NCI-H524 treated with DMSO at 0.1 percent for 48 hours (cell line): ENCODE measurements at regions not wholly inside any gene's neighbourhood (a gene's known extent, or its start where the extent isn't known, plus 50 kb on each side); places are given as distances from the start of the nearest gene placed in this dataset.
"Not testable (repeated sequence)": the region's sequence is repeated elsewhere in the genome, so short reads cannot be mapped to it uniquely, and the experiment has no call there.

Source experiments
- DNase-seq: peaks from one replicate; lab custom pipeline; 2025; lab: John Stamatoyannopoulos, UW

DNA sequence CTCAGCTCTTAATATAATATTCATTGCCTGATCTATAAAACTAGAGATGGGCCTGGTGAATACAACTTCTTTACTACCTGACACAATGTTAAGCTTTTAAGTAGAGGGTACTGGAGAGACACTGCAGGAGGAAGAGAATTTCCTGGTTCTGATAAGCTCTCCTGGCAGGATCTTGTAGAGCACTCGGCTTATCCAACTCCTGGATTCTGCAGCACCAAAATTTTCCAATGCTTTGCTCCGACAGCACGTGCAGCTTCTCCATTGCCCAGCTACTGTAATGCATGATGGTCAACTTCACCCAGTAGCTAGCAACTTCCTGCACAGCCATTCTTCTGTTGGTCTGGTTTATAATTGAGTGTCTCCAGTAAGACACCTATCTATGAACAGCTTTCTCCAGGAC, 686.2 kb upstream of the BOD1L1 start:
- DNase-seq: no peak

- DNase-seq: no peak
Measured at GRCh38 chr4:14315129-14315528, 687.2 kb upstream of the CPEB2 start.

GRCh38 chr4:14317351-14317750, 684.9 kb upstream of the CPEB2 start:
- no peak for DNase-seq

GRCh38 chr4:14318671-14319070, 683.6 kb upstream of the CPEB2 start:
- DNase-seq: no peak

DNA sequence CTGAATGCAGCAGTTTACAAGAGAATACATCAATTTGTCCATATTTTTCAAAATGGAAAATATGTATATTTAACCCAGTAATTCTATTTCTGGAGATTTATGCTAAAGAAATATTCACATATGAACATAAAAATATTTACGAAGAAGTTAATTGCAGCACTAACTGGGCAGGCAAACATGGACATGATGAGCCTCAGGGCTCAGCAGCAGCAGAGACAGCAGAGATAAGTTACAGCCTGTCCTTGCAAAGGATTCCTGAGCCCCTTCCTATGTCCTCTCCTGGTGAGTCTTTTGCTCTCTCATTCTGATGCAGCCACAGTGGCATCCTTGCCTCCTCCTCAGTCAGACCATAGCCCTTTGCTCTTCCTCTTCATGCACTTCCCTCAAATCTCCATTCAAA, 680.6 kb upstream of the CPEB2 start:
- DNase-seq: no peak

- DNase-seq: no peak
Measured at GRCh38 chr4:14323191-14323590, 679.1 kb upstream of the CPEB2 start.

GRCh38 chr4:14329228-14329627, 673.1 kb upstream of the CPEB2 start:
- DNase-seq: no peak

- DNase-seq: no peak
Measured at GRCh38 chr4:14333616-14334015, 668.7 kb upstream of the CPEB2 start.

DNA sequence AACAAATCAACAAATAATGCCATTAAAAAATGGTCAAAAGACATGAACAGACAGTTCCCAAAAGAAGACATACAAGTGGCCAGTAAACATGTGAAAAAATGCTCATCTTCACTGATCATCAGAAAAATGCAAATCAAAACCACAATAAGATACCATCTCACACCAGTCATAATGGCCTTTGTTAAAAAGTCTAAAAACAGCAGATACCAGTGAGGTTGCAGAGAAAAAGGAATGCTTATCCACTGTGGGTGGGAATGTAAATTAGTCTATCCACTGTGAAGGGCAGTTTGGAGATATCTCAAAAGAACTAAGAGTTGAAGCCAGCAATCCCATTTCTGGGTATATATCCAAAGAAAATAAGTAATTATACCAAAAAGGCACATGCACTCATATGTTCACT, 668.1 kb upstream of the CPEB2 start:
- DNase-seq: no peak

GRCh38 chr4:14335872-14336271, 666.4 kb upstream of the CPEB2 start:
- DNase-seq: no peak

GRCh38 chr4:14336656-14337055, 665.6 kb upstream of the CPEB2 start:
- no peak for DNase-seq

DNA sequence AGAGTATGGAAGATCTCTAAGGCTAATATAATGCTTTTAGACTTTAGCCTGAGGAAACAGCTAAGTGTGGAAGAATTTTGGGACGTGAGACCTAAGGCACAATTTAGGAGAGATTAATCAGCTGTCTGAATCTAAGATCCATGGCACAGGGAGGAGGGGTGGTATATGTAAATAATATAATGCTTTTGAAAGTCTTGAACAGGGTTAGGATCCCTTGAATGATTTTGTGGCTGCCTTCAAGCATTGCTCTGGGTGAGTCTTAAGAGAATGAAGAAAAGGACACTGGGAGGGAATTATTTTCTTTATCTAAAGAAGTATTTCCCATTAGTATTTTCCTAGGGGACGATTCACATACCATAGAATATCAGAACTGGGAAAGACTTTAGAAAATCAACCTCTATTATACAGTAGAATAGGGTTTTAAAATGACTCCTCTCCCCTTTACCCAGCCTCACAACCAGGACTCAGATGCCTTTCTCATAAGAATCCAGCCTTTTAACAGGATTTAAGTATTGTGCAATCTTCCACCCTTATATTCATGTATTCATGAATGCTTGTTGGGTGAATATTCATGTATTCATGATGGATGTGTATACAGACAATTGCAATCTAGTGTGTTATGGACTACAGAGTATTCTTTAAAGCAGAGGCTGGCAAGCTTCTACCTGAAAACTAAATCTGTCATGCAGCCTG, 664.2 kb upstream of the CPEB2 start:
- no peak for DNase-seq

GRCh38 chr4:14338585-14339265, 663.6 kb upstream of the CPEB2 start:
- no peak for DNase-seq

DNA sequence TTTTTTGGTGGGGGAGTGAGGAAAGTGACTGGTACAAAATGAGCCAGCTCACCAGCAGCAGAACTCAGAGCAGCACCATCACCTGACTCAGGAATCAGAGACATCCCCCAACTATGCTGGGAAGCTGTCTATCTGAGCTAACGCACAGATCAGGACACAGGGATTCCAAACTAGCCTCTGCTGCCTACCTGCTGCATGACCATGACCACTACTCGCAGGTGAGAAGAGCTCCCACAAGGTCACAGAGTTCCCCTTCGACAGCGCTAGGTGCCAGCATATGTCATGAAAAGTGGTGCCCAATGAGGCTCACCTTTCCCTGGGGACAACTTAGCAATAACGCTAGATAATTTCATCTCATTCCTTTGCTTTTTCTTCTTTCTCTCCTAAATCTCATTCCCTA, 662.6 kb upstream of the CPEB2 start:
- no peak for DNase-seq

- DNase-seq: no peak
Measured at GRCh38 chr4:14340321-14340720, 662.0 kb upstream of the CPEB2 start.

GRCh38 chr4:14343961-14344360, 658.3 kb upstream of the CPEB2 start:
- DNase-seq: no peak

DNA sequence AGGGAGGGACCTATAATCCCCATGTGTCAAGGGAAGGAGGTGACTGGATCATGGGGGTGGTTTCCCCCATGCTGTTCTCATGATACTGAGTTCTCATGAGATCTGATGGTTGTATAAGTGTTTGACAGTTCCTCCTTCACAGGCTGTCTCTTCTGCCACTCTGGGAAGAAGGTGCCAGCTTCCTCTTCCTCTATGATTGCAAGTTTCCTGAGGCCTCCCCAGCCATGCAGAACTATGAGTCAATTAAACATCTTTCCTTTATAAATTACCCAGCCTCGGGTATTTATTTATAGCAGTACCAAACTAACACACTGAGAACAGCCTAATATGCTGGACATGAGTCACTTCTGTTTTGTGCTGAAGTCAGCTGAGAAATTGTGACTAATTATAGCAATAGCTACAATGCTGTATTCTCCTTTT, 656.9 kb upstream of the CPEB2 start:
- DNase-seq: no peak

DNA sequence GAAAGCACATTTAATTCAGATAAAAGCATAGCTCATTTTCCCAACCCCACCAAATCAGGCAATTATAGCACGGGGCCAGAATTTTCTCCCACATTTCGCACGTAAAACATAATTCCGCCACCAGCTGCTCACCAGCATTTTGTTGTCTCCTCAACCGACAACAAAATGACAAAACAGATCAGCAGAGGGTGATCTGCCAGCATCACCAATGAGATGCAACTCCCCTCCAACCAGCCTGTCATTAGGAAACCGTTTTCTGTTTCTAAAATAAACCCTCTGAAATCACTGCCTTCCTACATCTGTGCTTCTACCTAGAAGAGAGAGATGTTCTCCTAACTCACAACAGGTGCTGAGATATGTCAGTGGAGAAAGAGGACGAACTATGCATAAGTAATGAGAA, 654.8 kb upstream of the CPEB2 start:
- DNase-seq: no peak

GRCh38 chr4:14348506-14348905, 653.8 kb upstream of the CPEB2 start:
- DNase-seq: no peak

DNA sequence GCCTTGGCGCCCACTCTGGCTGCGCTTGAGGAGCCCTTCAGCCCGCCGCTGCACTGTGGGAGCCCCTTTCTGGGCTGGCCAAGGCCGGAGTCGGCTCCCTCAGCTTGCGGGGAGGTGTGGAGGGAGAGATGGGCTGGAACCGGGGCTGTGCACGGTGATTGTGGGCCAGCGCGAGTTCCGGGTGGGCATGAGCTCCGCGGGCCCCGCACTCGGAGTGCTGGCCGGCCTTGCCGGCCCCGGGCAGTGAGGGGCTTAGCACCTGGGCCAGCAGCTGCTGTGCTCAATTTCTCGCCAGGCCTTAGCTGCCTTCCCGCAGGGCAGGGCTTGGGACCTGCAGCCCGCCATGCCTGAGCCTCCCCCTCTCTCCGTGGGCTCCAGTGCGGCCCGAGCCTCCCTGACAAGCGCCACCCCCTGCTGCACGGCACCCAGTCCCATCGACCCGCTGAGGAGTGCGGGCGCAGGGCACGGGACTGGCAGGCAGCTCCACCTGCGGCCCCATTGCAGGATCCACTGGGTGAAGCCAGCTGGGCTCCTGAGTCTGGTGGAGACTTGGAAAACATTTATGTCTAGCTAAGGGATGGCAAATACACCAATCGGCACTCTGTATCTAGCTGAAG, 643.6 kb upstream of the CPEB2 start:
- DNase-seq: not testable (repeated sequence)

DNA sequence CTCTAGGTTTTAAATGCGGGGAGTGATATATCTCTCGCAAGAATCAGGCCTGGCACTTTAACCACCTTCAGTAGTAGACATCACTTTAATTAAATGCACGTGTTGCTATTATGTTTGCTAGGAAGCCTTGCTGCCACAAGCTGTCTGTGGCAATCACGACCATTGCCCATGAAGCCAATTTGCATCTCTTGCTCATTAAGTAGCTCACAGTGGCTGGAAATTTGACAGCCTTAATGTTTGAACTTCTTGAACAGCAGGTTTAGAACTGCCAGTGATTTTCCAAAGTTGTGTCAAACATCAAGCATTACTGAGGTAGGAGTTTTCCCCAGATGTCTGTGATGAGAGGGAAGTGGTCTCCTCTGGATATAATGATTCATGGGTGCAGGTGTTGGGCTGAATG, 642.3 kb upstream of the CPEB2 start:
- DNase-seq: no peak

DNA sequence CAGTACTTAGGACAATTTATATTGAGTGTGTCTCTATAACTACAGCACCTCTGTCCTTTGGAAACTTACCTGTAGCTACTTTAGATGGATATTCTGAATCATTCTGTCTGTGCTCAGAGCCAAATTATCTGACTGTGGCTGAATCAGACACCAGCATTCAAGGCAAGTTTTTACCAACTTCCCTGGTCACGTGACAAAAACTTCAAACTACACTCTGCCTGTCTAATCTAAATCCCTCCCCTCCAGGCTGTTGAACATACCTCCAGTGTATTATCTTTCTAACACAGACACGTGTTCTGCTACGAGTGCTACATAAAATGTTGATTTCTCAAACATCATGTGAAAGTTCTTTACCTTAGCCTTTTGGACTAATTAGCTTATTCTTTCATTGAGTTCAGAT, 641.2 kb upstream of the CPEB2 start:
- no peak for DNase-seq

DNA sequence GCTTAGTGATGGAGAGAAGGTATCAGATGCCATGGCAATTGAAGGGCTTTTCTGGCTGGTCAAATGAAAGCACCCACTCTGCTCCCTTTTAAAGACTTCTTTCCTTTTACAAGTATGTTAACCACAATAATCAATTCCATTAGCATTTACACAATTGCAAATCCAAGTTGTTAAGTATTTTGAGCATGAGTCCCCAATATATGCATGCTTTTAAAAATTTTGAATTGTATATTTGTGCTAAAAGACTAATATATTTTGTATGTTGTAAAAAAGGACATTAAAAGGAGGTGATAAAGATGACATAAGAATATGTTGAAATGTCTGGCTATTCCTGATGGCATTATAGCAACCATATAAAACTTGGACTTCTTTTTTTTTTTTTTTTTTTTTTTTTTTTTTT, 639.9 kb upstream of the CPEB2 start:
- no peak for DNase-seq
